SIG-M5 treated with dmso at 0.1 percent for 504 hours (cell line): ENCODE measurements at regions not wholly inside any gene's neighbourhood (a gene's known extent, or its start where the extent isn't known, plus 50 kb on each side); places are given as distances from the start of the nearest gene placed in this dataset.

Experiments used
- DNase-seq: peaks from one replicate; lab custom pipeline; 2025; ENCODE audit not compliant: unreplicated experiment; lab: John Stamatoyannopoulos, UW

DNA sequence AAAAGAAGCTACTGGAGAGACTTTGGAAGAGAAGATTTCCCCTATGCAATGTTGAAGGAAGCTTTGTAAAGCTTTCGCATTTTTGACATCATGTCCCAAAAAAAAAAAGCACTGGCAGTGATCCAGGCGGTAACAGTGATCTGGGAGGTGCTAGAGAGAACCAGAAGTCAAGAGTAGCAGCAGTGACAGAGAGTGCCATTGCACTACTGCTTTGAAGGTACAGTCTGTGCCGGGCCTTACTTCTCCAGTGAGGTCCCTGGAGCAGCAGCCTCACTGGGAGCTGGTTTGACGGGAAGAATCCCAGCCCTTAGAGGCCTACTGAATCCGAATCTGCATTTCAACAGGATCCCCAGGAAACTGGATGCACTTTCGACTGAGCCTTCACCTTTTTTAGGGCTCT lies 50.9 kb upstream of the ATL2 start:
- DNase-seq = no peak

GRCh38 chr2:38427054-38427453 lies 50.0 kb upstream of the ATL2 start:
- no peak for DNase-seq
